ENCODE measurements at regions not wholly inside any gene's neighbourhood (a gene's known extent, or its start where the extent isn't known, plus 50 kb on each side); places are given as distances from the start of the nearest gene placed in this dataset.

GRCh38 chr10:64076322-64076940, 555.2 kb downstream of the REEP3 start:
- TF ChIP-seq, protein P1, sequence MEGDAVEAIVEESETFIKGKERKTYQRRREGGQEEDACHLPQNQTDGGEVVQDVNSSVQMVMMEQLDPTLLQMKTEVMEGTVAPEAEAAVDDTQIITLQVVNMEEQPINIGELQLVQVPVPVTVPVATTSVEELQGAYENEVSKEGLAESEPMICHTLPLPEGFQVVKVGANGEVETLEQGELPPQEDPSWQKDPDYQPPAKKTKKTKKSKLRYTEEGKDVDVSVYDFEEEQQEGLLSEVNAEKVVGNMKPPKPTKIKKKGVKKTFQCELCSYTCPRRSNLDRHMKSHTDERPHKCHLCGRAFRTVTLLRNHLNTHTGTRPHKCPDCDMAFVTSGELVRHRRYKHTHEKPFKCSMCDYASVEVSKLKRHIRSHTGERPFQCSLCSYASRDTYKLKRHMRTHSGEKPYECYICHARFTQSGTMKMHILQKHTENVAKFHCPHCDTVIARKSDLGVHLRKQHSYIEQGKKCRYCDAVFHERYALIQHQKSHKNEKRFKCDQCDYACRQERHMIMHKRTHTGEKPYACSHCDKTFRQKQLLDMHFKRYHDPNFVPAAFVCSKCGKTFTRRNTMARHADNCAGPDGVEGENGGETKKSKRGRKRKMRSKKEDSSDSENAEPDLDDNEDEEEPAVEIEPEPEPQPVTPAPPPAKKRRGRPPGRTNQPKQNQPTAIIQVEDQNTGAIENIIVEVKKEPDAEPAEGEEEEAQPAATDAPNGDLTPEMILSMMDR (IDR thresholded peaks at IDR 0.05), result no peak
- no peak for DNase-seq
- Histone ChIP-seq H3K4me1 (peaks cover 0 to 3% (median 0%) of the 10 kb centered on the region in 4 donors), H3K27me3 (no peaks in the 10 kb centered on the region), H3K9me3 (no peaks in the 10 kb centered on the region), H3K4me3 (no peak overlapping the region), H3K36me3 (no peaks in the 10 kb centered on the region), H3K27ac (no peak overlapping the region)
- intact Hi-C loops (cut with DNase I; ENCODE audit: low total_unique reads), result no loop called here

DNA sequence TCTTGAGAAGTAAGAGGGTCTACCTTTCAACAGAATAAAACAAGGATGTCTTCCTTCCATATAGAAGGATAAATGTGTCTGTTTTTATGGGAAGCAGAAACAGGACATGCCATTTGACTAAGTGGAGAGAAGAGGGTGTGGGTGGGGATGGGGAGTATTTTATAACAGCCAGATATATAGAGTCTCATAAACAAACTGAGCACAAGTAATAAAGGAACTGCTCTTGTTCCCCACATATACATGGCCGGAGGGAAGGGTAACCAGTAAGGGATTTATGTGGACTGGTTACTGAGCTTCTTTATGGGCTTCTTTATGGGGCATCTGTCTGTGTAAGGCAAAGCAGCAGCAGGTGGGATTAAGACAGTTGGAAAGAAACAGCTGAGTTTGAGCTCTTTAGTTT, 558.1 kb downstream of the REEP3 start:
- H3K27ac ChIP-seq, result no peak overlapping the region
- no peak for DNase-seq
- no peaks in the 10 kb centered on the region for H3K27me3 ChIP-seq
- intact Hi-C loops (cut with DNase I; ENCODE audit: low total_unique reads), result no loop called here
- no peaks in the 10 kb centered on the region for H3K36me3 ChIP-seq
- TF ChIP-seq, protein P1 (IDR thresholded peaks at IDR 0.05), result no peak
- no peaks in the 10 kb centered on the region for H3K9me3 ChIP-seq
- H3K4me1 ChIP-seq, result no peaks in the 10 kb centered on the region
- H3K4me3 ChIP-seq, result no peak overlapping the region

DNA sequence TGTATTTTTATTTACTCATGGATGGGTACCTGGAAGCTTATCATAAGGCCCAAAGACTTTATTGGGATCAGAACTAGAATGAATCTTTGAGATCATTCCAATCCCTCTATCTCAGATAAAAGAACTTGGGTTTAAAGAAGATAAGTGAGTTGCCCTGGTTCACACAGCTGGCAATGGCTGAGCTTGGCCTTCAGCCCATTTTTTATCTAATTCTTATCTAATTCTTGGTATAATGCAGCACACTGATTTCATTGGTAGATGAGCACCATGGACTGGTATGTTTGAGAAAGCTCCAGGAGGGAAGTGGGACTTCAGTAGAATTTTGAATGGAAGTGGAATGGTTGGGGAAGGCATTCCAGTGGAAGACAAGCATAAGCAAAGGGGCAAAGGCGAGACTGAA, 558.9 kb downstream of the REEP3 start:
- intact Hi-C loops (cut with DNase I; ENCODE audit: low total_unique reads), result no loop called here
- Histone ChIP-seq H3K4me1 (no peaks in the 10 kb centered on the region), H3K9me3 (no peaks in the 10 kb centered on the region), H3K4me3 (no peak overlapping the region), H3K36me3 (no peaks in the 10 kb centered on the region), H3K27me3 (no peaks in the 10 kb centered on the region), H3K27ac (no peak overlapping the region)
- DNase-seq, result no peak
- TF ChIP-seq, protein P1 (IDR thresholded peaks at IDR 0.05), result no peak

DNA sequence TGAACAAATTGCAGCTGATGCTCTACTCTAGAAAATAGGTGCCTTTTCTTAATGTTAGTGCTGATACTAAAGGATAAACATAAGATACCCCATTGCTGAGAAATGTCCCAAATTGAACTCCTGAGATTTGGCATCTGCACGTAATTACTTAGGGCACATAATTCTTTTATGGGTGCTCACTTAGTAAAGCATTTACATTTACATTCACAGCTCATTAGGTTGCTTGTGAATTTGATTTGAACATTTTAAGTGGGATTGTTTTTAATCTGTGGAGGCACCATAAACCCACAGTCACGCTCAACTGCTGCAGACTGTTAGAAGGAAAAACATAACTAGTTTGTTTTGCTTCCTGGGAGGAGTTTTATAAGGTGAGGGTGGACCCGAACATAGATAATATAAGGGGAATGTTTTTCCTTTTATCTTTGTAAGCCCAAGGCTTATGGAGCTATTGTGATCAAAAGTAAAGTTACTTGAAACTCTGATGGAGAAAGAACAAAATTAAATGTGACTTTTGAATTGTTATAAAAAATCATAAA, 560.8 kb downstream of the REEP3 start:
- no peaks in the 10 kb centered on the region for H3K36me3 ChIP-seq
- no peaks in the 10 kb centered on the region for H3K4me1 ChIP-seq
- no peak overlapping the region for H3K4me3 ChIP-seq
- H3K27me3 ChIP-seq, result no peaks in the 10 kb centered on the region
- no peak overlapping the region for H3K27ac ChIP-seq
- H3K9me3 ChIP-seq, result no peaks in the 10 kb centered on the region
- TF ChIP-seq, protein P1 (IDR thresholded peaks at IDR 0.05), result no peak
- intact Hi-C loops (cut with DNase I; ENCODE audit: low total_unique reads), result no loop called here
- DNase-seq, result no peak

DNA sequence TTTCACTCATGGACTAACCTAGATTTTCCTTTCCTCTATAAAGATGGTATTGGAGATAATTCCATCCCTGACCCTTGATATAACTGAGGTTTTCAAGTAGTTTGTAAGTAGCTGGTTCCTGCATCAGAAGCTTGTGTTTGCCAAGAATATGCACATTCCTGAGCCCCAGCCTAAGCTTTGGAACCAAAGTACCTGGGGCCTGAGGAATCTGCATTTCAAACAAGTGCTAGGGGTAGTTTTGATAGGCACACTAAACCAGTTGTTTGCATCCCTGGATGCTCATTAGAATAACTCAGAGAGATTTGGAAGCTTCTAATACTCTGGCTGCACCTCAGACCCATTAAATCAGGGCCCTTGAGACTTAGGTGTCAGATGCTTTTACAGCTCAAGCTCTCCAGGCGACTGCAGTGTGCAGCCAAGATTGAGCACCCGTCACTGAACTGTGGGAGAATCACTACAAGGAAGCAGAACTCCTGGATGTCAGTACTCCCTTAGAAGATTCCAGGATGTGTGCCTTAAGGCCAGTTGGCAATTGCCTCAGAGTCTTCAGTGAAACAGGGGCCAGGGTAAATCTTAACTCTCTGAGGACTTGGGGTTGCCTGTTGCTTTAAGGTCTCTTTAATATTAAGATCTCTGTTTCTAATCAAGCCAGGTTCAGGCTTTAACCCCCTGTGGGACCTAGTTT, 565.0 kb downstream of the REEP3 start:
- no peak for DNase-seq
- Histone ChIP-seq H3K36me3 (no peaks in the 10 kb centered on the region), H3K27me3 (no peaks in the 10 kb centered on the region), H3K9me3 (no peaks in the 10 kb centered on the region), H3K4me1 (no peaks in the 10 kb centered on the region), H3K27ac (no peak overlapping the region), H3K4me3 (no peak overlapping the region)
- intact Hi-C loops (cut with DNase I; ENCODE audit: low total_unique reads), result no loop called here
- TF ChIP-seq, protein P1 (IDR thresholded peaks at IDR 0.05), result no peak
